IPS-NIHi7 (cell line): ENCODE measurements at regions not wholly inside any gene's neighbourhood (a gene's known extent, or its start where the extent isn't known, plus 50 kb on each side); places are given as distances from the start of the nearest gene placed in this dataset.
"Not testable (repeated sequence)": the region's sequence is repeated elsewhere in the genome, so short reads cannot be mapped to it uniquely, and the experiment has no call there.

ENCODE experiments used
- DNase-seq: peaks from one replicate; pipeline ENCODE4 v3.0.0; 2012; ENCODE audit warnings: mixed read lengths; ENCODE audit errors: extremely low spot score

- DNase-seq: no peak
Observed at GRCh38 chr18:34280000-34280399, 55.3 kb upstream of the NOL4 start.

- no peak for DNase-seq
Observed at GRCh38 chr18:34280653-34281052, 55.9 kb upstream of the NOL4 start.

- DNase-seq: no peak
Observed at GRCh38 chr18:34281290-34281689, 56.6 kb upstream of the NOL4 start.

- no peak for DNase-seq
Observed at GRCh38 chr18:34281722-34282121, 57.0 kb upstream of the NOL4 start.

- DNase-seq: peak; percentile 42
Observed at GRCh38 chr18:34283506-34283905, 58.8 kb upstream of the NOL4 start.

GRCh38 chr18:34287825-34288224 lies 63.1 kb upstream of the NOL4 start:
- DNase-seq: no peak

GRCh38 chr18:34292594-34292993 lies 67.9 kb upstream of the NOL4 start:
- no peak for DNase-seq

GRCh38 chr18:34297287-34297686 lies 72.6 kb upstream of the NOL4 start:
- DNase-seq: peak; percentile 12

GRCh38 chr18:34299828-34300227 lies 75.1 kb upstream of the NOL4 start:
- no peak for DNase-seq

- no peak for DNase-seq
Observed at GRCh38 chr18:34311468-34311867, 86.8 kb upstream of the NOL4 start.

- no peak for DNase-seq
Observed at GRCh38 chr18:34314847-34315246, 90.1 kb upstream of the NOL4 start.

- no peak for DNase-seq
Observed at GRCh38 chr18:34315591-34316352, 91.1 kb upstream of the NOL4 start.

GRCh38 chr18:34320267-34320666 lies 95.6 kb upstream of the NOL4 start:
- no peak for DNase-seq

GRCh38 chr18:34321066-34321465 lies 96.4 kb upstream of the NOL4 start:
- no peak for DNase-seq

GRCh38 chr18:34322365-34323289 lies 97.9 kb upstream of the NOL4 start:
- DNase-seq: peak; percentile 47

- no peak for DNase-seq
Observed at GRCh38 chr18:34329840-34330239, 105.1 kb upstream of the NOL4 start.

- DNase-seq: no peak
Observed at GRCh38 chr18:34330308-34330707, 105.6 kb upstream of the NOL4 start.

GRCh38 chr18:34330907-34331306 lies 106.2 kb upstream of the NOL4 start:
- DNase-seq: not testable (repeated sequence)

- not testable (repeated sequence) for DNase-seq
Observed at GRCh38 chr18:34331343-34331742, 106.6 kb upstream of the NOL4 start.

- DNase-seq: no peak
Observed at GRCh38 chr18:34339155-34339554, 114.4 kb upstream of the NOL4 start.

GRCh38 chr18:34342960-34343359 lies 118.2 kb upstream of the NOL4 start:
- DNase-seq: peak; percentile 16

- DNase-seq: no peak
Observed at GRCh38 chr18:34345738-34346137, 121.0 kb upstream of the NOL4 start.

GRCh38 chr18:34350778-34351177 lies 126.1 kb upstream of the NOL4 start:
- no peak for DNase-seq
